ENCODE measurements at regions not wholly inside any gene's neighbourhood (a gene's known extent, or its start where the extent isn't known, plus 50 kb on each side); places are given as distances from the start of the nearest gene placed in this dataset.

GRCh38 chr21:26368591-26369320, 198.2 kb upstream of the APP start:
- TF ChIP-seq POLR2A (IDR thresholded peaks at IDR 0.05; ENCODE audit: low read length) (no peak), GATA1 (IDR thresholded peaks at IDR 0.05; ENCODE audit: low read depth, low read length) (no peak)
